Left hindlimb (tissue), 1 donor: ENCODE measurements at regions not wholly inside any gene's neighbourhood (a gene's known extent, or its start where the extent isn't known, plus 50 kb on each side); places are given as distances from the start of the nearest gene placed in this dataset.

Source experiments
- DNase-seq: peaks from one replicate; pipeline ENCODE4 v3.0.0-alpha.2; 2018

DNA sequence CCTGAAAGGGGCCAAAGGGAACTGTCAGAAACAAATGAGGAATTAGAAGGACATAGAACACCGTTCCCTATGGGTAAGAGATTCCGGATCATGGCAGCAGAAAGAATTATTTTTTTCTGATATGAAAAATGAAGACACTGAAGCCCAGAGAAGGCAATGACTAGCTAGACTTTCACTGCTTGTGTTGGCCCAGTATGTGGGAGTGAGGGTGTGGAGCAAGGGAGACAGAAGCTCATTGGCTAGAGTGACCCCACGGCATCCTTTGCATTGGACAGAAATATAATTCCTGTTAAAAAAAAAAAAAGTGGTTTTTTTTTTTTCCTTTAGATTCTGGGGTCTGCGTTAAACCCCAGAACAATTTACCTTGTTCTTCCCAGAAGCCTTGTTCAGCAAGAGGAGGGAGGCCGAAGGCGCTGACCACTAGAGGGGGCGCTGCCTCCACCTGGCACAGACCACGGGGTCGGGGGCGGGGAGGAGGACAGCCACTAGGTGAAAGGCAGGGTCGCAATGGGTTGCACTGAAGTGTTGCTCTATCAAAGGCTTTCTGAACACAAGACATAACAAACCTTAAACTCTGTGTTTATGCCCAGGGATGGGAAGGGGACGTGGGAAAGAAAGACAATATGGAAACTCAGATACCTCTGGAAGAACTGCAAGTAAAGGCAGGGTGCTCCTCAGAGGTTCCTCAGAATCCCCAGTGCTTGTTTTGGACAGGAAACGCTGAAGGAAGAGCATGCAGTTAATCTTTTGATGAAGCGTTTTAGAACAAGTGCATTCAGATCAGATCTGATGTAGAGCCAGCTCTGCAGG lies 156.8 kb downstream of the KCNA5 start:
- peak; percentile 52 for DNase-seq

- DNase-seq = no peak
These were observed 158.0 kb downstream of the KCNA5 start for GRCh38 chr12:5201554-5202218.

- DNase-seq = no peak
These were observed 159.6 kb downstream of the KCNA5 start for GRCh38 chr12:5203274-5203673.

DNA sequence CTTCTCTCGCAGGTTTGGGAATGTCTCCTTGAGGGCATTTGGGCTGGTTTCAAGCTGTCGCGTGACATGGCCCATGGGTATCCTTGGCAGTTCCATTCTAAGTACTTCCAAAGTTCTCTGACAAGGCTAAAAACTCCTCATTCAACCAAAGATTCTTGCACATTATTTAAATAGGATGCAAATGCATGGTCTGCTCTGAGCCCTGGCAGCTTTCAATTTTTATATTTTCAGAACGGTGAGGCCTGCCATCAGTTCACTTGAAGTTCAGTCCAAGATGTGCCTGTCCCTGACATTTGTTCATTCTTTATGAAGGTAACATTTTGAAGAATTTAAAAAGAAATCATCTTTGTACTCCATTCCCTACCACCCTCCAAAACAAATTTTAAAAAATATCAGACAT lies 160.0 kb downstream of the KCNA5 start:
- no peak for DNase-seq

DNA sequence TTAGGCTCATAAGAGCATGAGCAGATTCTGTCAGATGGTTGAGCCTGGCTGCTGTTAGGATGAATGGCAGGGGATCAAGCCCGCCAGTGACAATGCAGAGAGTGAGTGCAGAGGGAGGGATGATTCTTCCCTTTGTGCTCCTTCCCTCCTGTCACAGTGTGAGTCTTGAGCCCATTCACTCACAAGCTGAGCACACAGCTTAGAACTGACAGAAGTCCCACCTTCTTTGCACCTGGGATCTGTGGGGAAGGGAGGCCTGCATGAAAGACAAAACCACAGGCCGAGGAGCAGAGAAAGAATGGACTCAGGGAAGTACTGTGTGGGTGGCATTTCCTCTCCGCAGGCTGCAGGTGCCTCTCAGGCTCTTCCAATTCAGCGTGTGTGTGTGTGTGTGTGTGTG lies 160.6 kb downstream of the KCNA5 start:
- no peak for DNase-seq

DNA sequence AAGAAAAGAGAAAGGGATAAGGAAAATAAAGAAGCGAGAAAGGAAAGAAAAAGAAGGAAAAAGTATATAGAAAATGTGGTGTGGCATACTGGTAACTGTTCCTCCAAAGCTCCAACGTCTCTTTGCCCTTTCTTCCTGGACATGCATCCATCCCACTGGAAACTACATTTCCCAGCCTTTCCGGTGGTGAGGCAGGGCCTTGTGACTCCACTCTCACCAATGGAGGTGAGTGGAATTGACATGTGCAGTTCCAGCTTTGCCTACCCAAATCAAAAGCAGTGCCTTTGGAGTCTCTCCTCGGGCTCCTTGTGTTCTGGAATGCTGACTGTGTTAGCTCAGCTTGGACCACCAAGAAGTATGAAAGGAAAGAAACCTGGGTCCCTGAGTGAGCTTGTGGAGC lies 161.2 kb downstream of the KCNA5 start:
- DNase-seq = no peak

DNA sequence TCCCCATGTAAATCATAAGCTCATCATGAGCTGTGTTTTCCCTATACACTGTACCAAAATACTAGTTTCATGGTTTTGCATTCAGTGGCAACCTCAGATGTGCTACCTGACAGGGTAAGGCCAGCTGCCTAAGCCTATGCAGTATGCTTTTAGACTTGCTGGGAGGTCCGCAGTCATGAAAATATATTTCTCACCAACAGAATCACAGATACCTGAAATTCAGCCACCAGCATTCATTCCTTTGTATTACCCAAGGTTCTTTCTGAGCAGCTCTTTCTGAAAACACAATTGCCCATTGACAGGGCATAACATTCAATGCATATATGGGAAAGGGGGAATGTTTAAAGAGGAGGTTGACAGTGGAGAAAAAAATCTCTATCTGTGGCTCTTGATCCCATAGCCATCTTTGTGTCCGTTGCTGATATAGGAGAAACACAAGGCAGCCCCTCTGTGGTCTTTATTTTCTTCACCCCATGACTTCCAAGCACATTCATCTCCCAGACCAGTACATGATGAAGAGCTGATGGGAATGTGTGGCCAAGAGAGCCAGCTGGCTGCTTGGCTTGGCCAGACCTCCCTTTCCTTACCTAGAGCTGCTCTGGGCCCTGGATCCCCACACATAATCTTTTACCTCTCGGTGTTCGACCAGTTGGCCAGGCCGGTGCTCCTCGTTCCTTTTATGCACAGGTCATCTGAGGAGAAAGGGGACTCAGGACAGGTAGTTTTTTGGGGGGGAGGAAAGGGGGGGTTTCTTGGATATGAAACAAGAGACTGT lies 162.9 kb downstream of the KCNA5 start:
- DNase-seq = no peak

GRCh38 chr12:5210179-5210922 lies 166.7 kb downstream of the KCNA5 start:
- no peak for DNase-seq

- no peak for DNase-seq
These were observed 167.2 kb downstream of the KCNA5 start for GRCh38 chr12:5210923-5211290.

GRCh38 chr12:5213336-5213735 lies 169.7 kb downstream of the KCNA5 start:
- no peak for DNase-seq

GRCh38 chr12:5213990-5214389 lies 170.3 kb downstream of the KCNA5 start:
- DNase-seq = no peak

DNA sequence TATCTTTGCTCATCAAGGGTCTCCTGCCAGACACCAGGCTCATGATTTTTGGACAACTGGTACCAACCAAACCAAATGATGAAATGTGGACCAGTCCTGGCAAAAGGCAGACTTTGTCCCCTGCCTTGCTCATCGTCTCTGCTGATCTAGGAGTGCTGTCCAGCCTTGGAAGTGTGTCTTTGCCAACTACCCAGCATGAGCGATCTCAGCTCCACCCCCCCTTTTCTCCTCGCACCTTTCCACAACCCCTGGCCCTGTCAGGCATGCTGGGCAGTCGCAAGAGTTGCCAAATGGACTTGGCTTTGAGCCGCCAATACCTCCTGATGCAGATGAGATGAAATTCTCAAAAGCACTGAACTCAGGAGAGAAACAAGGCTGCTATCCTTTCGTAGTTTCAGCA lies 174.3 kb downstream of the KCNA5 start:
- DNase-seq = no peak

DNA sequence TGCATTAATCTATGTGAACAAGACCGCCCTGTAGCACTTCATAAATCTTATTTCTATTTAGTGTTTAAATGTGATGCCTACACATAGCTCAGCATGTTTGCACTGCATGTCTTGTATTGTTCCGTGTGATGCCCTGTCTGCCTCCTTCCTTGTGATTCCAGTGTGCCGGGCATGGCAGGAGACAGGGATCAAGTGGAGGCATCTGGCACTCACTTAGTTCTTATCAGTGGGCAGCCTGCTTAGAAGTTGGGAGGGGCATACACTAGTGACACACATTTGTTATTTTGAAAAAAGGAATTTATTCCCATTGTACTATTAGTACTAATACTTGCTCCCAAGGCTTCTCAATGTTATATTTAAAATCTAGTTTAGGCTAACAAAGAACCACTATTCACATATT lies 176.4 kb downstream of the KCNA5 start:
- DNase-seq = no peak

- DNase-seq = no peak
These were observed 177.2 kb downstream of the KCNA5 start for GRCh38 chr12:5220835-5221234.

DNA sequence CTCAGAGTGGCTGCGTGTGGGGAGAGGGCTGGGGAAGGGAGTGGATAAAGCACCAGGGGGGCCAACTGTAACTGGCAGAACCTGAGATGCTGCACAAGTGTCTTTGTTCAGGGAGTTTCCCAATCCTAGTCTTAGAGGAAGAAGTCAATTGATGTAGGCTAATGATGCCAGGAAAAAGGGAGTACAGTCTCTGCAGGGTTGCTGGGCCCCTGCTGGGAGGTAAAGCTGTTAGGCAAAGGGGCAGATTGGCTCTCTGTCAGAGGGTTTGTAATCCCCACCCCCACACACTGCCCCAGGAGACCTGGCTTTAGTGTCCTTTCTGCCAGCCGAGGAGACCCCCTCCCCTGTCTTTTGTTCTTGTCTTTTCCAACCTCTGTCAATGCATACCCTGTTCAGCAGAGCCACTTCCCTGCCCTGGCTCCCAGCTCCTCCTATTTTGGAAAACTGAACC lies 178.4 kb downstream of the KCNA5 start:
- DNase-seq = no peak

GRCh38 chr12:5222729-5223128 lies 179.1 kb downstream of the KCNA5 start:
- no peak for DNase-seq

DNA sequence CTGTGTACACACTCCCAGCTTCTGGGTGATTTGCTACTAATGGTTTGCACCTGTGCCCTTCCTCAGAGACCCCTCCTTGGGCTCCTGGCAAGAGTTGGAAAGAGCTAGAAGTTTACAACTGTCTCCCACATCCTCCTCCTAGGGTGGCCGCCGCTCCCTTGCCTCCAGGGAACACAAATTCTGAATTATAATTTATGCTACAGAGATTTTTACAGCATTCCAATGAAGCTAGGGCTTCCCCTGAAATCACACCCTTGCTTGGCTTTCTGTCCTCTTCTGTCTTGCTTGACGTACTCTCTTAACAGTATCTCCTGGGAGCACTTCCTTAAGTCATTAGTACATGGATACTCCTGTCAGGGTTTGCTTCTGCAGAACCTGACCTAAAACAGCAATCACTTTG lies 180.2 kb downstream of the KCNA5 start:
- DNase-seq = no peak

DNA sequence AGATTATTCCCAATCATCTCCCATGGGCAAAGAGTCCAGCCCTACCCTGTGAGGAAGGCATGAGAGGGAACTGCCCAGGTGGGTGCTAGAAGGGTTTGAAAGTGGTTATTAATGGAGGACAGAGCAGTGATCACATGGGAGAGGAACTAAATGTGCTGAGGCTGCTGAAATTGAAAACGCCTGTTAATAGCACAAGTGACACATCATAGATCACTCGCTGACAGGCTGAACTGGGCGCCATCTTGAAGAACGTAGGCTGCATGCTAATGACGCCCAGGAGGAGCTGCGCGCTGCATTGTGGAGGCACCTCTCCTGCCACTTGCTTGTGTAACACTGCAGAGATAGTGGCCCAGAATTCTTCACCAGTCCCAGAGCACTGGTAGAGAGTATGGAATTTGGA lies 182.9 kb downstream of the KCNA5 start:
- DNase-seq = no peak

DNA sequence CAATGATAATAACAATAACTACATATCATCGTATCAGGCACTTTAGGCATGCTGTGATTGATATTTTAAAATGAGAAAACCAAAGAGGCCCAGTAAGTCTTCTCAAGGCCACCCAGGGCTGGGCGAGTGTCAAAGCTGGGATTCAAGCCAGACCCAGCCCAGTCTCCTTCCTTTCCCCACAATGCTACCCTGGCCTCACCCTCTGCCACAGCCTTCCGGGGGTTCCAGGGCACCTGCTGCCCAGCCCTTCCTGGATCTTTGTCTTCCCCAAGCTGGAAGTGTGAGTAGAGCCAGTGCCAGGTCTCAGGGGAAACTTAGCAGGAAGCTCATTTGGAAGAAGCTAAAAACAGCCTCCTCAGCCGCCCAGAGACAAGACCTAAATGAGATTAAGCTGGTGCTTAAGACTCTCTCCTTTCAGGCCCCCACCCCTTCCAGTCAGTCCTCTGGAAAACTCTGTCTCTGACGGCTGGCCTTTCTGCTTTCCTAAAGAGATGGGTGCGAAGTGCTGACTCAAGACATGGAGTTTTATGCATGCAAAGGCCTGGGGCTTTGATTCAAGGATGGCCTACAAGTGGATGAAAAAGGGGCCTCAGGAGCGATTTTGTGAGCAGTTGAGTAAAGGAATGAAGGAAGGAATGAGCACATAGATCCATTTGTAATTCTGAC lies 184.2 kb downstream of the KCNA5 start:
- DNase-seq = no peak

DNA sequence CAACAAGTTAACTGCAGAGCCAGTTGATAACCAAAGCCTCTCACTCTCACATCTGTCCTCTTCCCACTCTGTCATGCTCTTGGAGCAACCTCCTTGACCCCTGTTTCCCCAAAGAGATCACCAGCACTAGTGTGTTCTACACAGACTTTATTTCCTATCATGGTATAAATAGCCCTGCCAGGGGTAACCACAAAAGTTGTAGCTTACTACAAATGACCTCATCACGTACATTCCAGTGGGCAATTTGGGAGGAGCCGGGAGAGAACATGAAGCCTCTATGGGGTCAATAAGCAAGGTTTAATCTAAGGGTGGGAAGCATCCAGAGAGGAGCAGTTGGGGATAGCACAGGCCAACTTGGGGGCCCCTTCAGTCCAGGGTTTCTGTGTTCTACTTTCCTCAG lies 186.5 kb downstream of the KCNA5 start:
- no peak for DNase-seq

- DNase-seq = no peak
These were observed 187.2 kb downstream of the KCNA5 start for GRCh38 chr12:5230861-5231260.

GRCh38 chr12:5232291-5232690 lies 188.6 kb downstream of the KCNA5 start:
- DNase-seq = no peak
